Suprapubic skin (tissue), 4 donors: ENCODE measurements at regions not wholly inside any gene's neighbourhood (a gene's known extent, or its start where the extent isn't known, plus 50 kb on each side); places are given as distances from the start of the nearest gene placed in this dataset.

Experiments
- EP300 ChIP-seq: sonication (generic); formaldehyde crosslinking; IDR thresholded peaks from one replicate; pipeline ENCODE4 v1.6.1; 2017; ENCODE audit warnings: antibody characterized with exemption
- POLR2A ChIP-seq, 2 donors: fragments of 450-650 bp; IDR thresholded peaks; one replicate each; pipeline ENCODE4 v1.6.1; 2017; ENCODE audit warnings: antibody characterized with exemption in 2 of 2, mild to moderate bottlenecking in 2 of 2, moderate library complexity in 2 of 2
- POLR2AphosphoS5 ChIP-seq, 3 donors: sonication (generic); formaldehyde crosslinking; IDR thresholded peaks; one replicate each; pipeline ENCODE4 v1.6.1; 2017; ENCODE audit warnings: antibody characterized with exemption in 3 of 3
- TF ChIP-seq, protein P1 (sequence below), 2 donors: fragments of 200-600 bp in 1 of 2; fragments of 450-650 bp in 1 of 2; sonication (generic) in 1 of 2; IDR thresholded peaks; one replicate each; pipeline ENCODE4 v1.5.1; 2016 to 2019; ENCODE audit warnings: antibody characterized with exemption in 2 of 2, mild to moderate bottlenecking in 1 of 2, moderate library complexity in 1 of 2

DNA sequence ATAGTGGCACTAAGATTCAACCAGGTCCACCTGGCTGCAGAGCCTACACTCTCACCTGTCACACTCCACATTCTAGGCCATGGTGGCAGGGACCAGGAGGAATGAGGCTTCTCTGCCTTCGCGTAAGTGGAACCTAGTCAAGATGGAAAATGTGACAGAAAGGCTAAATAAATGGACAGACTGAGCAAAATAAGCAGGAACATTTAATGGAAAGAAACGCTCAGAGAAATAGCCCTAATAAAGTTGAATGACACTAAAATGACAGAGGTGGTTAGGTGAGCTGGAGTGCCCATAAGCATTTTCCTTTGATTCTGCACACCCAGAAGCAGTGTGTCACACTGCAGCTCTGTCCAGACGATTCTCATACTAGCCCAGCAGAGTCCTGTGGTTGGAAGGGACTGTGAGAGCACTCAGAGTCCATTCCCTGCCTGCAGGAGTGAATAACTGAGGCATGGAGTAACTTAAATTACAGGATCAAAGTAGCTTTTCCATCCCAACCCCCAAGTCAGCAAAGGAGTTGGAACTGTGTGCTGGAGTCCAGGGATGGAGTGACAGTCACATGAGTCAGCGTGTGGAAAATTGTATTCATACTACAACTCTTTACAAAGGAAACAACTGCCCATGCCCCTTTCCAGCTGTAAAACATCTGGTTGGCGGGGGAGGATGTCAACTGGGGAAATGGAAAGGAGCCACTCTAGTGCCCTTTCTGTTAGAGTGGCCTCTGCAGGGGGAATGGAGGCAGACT, 105.4 kb upstream of the LGALSL start:
- TF ChIP-seq, protein P1, sequence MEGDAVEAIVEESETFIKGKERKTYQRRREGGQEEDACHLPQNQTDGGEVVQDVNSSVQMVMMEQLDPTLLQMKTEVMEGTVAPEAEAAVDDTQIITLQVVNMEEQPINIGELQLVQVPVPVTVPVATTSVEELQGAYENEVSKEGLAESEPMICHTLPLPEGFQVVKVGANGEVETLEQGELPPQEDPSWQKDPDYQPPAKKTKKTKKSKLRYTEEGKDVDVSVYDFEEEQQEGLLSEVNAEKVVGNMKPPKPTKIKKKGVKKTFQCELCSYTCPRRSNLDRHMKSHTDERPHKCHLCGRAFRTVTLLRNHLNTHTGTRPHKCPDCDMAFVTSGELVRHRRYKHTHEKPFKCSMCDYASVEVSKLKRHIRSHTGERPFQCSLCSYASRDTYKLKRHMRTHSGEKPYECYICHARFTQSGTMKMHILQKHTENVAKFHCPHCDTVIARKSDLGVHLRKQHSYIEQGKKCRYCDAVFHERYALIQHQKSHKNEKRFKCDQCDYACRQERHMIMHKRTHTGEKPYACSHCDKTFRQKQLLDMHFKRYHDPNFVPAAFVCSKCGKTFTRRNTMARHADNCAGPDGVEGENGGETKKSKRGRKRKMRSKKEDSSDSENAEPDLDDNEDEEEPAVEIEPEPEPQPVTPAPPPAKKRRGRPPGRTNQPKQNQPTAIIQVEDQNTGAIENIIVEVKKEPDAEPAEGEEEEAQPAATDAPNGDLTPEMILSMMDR (IDR thresholded peaks at IDR 0.05) = no peak
- TF ChIP-seq POLR2A (IDR thresholded peaks at IDR 0.05) (no peak), POLR2AphosphoS5 (IDR thresholded peaks at IDR 0.05) (no peak), EP300 (no peak)
